ENCODE measurements at regions not wholly inside any gene's neighbourhood (a gene's known extent, or its start where the extent isn't known, plus 50 kb on each side); places are given as distances from the start of the nearest gene placed in this dataset.
A peak's percentile ranks its signal among the peaks of the same experiment; 100 is the strongest.

GRCh38 chr7:33774762-33775523 lies 130.4 kb upstream of the BMPER start:
- Histone ChIP-seq H3K9ac (ENCODE audit: low read depth in 1 of 3, low read length in 3 of 3) (no peak overlapping the region), H3K27ac (ENCODE audit: low read depth, low read length) (no peak overlapping the region), H3K36me3 (ENCODE audit: control insufficient read depth in 3 of 3, insufficient read depth in 3 of 3, low read length in 3 of 3) (no peaks in the 10 kb centered on the region), H3K27me3 (ENCODE audit: control insufficient read depth in 3 of 3, insufficient read depth in 3 of 3, low read length in 3 of 3) (no peaks in the 10 kb centered on the region), H3K4me3 (ENCODE audit: low read length in 3 of 3) (no peak overlapping the region), H3K4me1 (ENCODE audit: control insufficient read depth in 3 of 3, insufficient read depth in 3 of 3, low read length in 3 of 3) (no peaks in the 10 kb centered on the region), H3K9me3 (ENCODE audit: control insufficient read depth in 3 of 3, low read length in 3 of 3) (no peaks in the 10 kb centered on the region)

- Histone ChIP-seq H3K27me3 (ENCODE audit: control insufficient read depth in 3 of 3, insufficient read depth in 3 of 3, low read length in 3 of 3) (no peaks in the 10 kb centered on the region), H3K27ac (ENCODE audit: low read depth, low read length) (no peak overlapping the region), H3K4me1 (ENCODE audit: control insufficient read depth in 3 of 3, insufficient read depth in 3 of 3, low read length in 3 of 3) (peaks cover 0 to 3% (median 0%) of the 10 kb centered on the region in 3 donors), H3K36me3 (ENCODE audit: control insufficient read depth in 3 of 3, insufficient read depth in 3 of 3, low read length in 3 of 3) (no peaks in the 10 kb centered on the region), H3K9me3 (ENCODE audit: control insufficient read depth in 3 of 3, low read length in 3 of 3) (no peaks in the 10 kb centered on the region), H3K9ac (ENCODE audit: low read depth in 1 of 3, low read length in 3 of 3) (no peak overlapping the region), H3K4me3 (ENCODE audit: low read length in 3 of 3) (no peak overlapping the region)
These were observed 129.5 kb upstream of the BMPER start for GRCh38 chr7:33775790-33776189.

GRCh38 chr7:33776788-33777187 lies 128.6 kb upstream of the BMPER start:
- H3K4me3 ChIP-seq (ENCODE audit: low read length in 3 of 3), result no peak overlapping the region
- no peak overlapping the region for H3K27ac ChIP-seq (ENCODE audit: low read depth, low read length)
- peaks cover 0 to 8% (median 4%) of the 10 kb centered on the region in 3 donors for H3K4me1 ChIP-seq (ENCODE audit: control insufficient read depth in 3 of 3, insufficient read depth in 3 of 3, low read length in 3 of 3)
- no peak overlapping the region for H3K9ac ChIP-seq (ENCODE audit: low read depth in 1 of 3, low read length in 3 of 3)
- H3K27me3 ChIP-seq (ENCODE audit: control insufficient read depth in 3 of 3, insufficient read depth in 3 of 3, low read length in 3 of 3), result no peaks in the 10 kb centered on the region
- no peaks in the 10 kb centered on the region for H3K36me3 ChIP-seq (ENCODE audit: control insufficient read depth in 3 of 3, insufficient read depth in 3 of 3, low read length in 3 of 3)
- H3K9me3 ChIP-seq (ENCODE audit: control insufficient read depth in 3 of 3, low read length in 3 of 3), result no peaks in the 10 kb centered on the region

GRCh38 chr7:33778195-33778594 lies 127.1 kb upstream of the BMPER start:
- Histone ChIP-seq H3K9me3 (ENCODE audit: control insufficient read depth in 3 of 3, low read length in 3 of 3) (no peaks in the 10 kb centered on the region), H3K27me3 (ENCODE audit: control insufficient read depth in 3 of 3, insufficient read depth in 3 of 3, low read length in 3 of 3) (no peaks in the 10 kb centered on the region), H3K9ac (ENCODE audit: low read depth in 1 of 3, low read length in 3 of 3) (no peak overlapping the region), H3K4me1 (ENCODE audit: control insufficient read depth in 3 of 3, insufficient read depth in 3 of 3, low read length in 3 of 3) (peaks cover 4 to 11% (median 5%) of the 10 kb centered on the region in 3 donors), H3K27ac (ENCODE audit: low read depth, low read length) (no peak overlapping the region), H3K36me3 (ENCODE audit: control insufficient read depth in 3 of 3, insufficient read depth in 3 of 3, low read length in 3 of 3) (no peaks in the 10 kb centered on the region), H3K4me3 (ENCODE audit: low read length in 3 of 3) (no peak overlapping the region)

GRCh38 chr7:33779216-33779615 lies 126.1 kb upstream of the BMPER start:
- Histone ChIP-seq H3K27me3 (ENCODE audit: control insufficient read depth in 3 of 3, insufficient read depth in 3 of 3, low read length in 3 of 3) (no peaks in the 10 kb centered on the region), H3K4me1 (ENCODE audit: control insufficient read depth in 3 of 3, insufficient read depth in 3 of 3, low read length in 3 of 3) (peaks cover 4 to 11% (median 5%) of the 10 kb centered on the region in 3 donors), H3K9me3 (ENCODE audit: control insufficient read depth in 3 of 3, low read length in 3 of 3) (no peaks in the 10 kb centered on the region), H3K9ac (ENCODE audit: low read depth in 1 of 3, low read length in 3 of 3) (no peak overlapping the region), H3K36me3 (ENCODE audit: control insufficient read depth in 3 of 3, insufficient read depth in 3 of 3, low read length in 3 of 3) (no peaks in the 10 kb centered on the region), H3K4me3 (ENCODE audit: low read length in 3 of 3) (no peak overlapping the region), H3K27ac (ENCODE audit: low read depth, low read length) (no peak overlapping the region)

- no peaks in the 10 kb centered on the region for H3K27me3 ChIP-seq (ENCODE audit: control insufficient read depth in 3 of 3, insufficient read depth in 3 of 3, low read length in 3 of 3)
- peaks cover 4 to 11% (median 5%) of the 10 kb centered on the region in 3 donors for H3K4me1 ChIP-seq (ENCODE audit: control insufficient read depth in 3 of 3, insufficient read depth in 3 of 3, low read length in 3 of 3)
- H3K9me3 ChIP-seq (ENCODE audit: control insufficient read depth in 3 of 3, low read length in 3 of 3), result no peaks in the 10 kb centered on the region
- no peak overlapping the region for H3K4me3 ChIP-seq (ENCODE audit: low read length in 3 of 3)
- no peaks in the 10 kb centered on the region for H3K36me3 ChIP-seq (ENCODE audit: control insufficient read depth in 3 of 3, insufficient read depth in 3 of 3, low read length in 3 of 3)
- no peak overlapping the region for H3K9ac ChIP-seq (ENCODE audit: low read depth in 1 of 3, low read length in 3 of 3)
- H3K27ac ChIP-seq (ENCODE audit: low read depth, low read length), result peak overlapping the region; percentile 28
These were observed 124.2 kb upstream of the BMPER start for GRCh38 chr7:33781167-33781566.

GRCh38 chr7:33781796-33782195 lies 123.5 kb upstream of the BMPER start:
- Histone ChIP-seq H3K27me3 (ENCODE audit: control insufficient read depth in 3 of 3, insufficient read depth in 3 of 3, low read length in 3 of 3) (no peaks in the 10 kb centered on the region), H3K9me3 (ENCODE audit: control insufficient read depth in 3 of 3, low read length in 3 of 3) (no peaks in the 10 kb centered on the region), H3K9ac (ENCODE audit: low read depth in 1 of 3, low read length in 3 of 3) (no peak overlapping the region), H3K36me3 (ENCODE audit: control insufficient read depth in 3 of 3, insufficient read depth in 3 of 3, low read length in 3 of 3) (no peaks in the 10 kb centered on the region), H3K4me3 (ENCODE audit: low read length in 3 of 3) (no peak overlapping the region), H3K4me1 (ENCODE audit: control insufficient read depth in 3 of 3, insufficient read depth in 3 of 3, low read length in 3 of 3) (peaks cover 4 to 11% (median 5%) of the 10 kb centered on the region in 3 donors), H3K27ac (ENCODE audit: low read depth, low read length) (peak overlapping the region; percentile 28)

- peaks cover 4 to 16% (median 5%) of the 10 kb centered on the region in 3 donors for H3K4me1 ChIP-seq (ENCODE audit: control insufficient read depth in 3 of 3, insufficient read depth in 3 of 3, low read length in 3 of 3)
- no peaks in the 10 kb centered on the region for H3K9me3 ChIP-seq (ENCODE audit: control insufficient read depth in 3 of 3, low read length in 3 of 3)
- no peak overlapping the region for H3K27ac ChIP-seq (ENCODE audit: low read depth, low read length)
- H3K27me3 ChIP-seq (ENCODE audit: control insufficient read depth in 3 of 3, insufficient read depth in 3 of 3, low read length in 3 of 3), result no peaks in the 10 kb centered on the region
- H3K4me3 ChIP-seq (ENCODE audit: low read length in 3 of 3), result no peak overlapping the region
- no peak overlapping the region for H3K9ac ChIP-seq (ENCODE audit: low read depth in 1 of 3, low read length in 3 of 3)
- H3K36me3 ChIP-seq (ENCODE audit: control insufficient read depth in 3 of 3, insufficient read depth in 3 of 3, low read length in 3 of 3), result no peaks in the 10 kb centered on the region
These were observed 121.3 kb upstream of the BMPER start for GRCh38 chr7:33784000-33784399.

GRCh38 chr7:33788531-33788930 lies 116.8 kb upstream of the BMPER start:
- Histone ChIP-seq H3K4me3 (ENCODE audit: low read length in 3 of 3) (no peak overlapping the region), H3K9me3 (ENCODE audit: control insufficient read depth in 3 of 3, low read length in 3 of 3) (no peaks in the 10 kb centered on the region), H3K27ac (ENCODE audit: low read depth, low read length) (no peak overlapping the region), H3K9ac (ENCODE audit: low read depth in 1 of 3, low read length in 3 of 3) (no peak overlapping the region), H3K4me1 (ENCODE audit: control insufficient read depth in 3 of 3, insufficient read depth in 3 of 3, low read length in 3 of 3) (peaks cover 0 to 9% (median 0%) of the 10 kb centered on the region in 3 donors), H3K27me3 (ENCODE audit: control insufficient read depth in 3 of 3, insufficient read depth in 3 of 3, low read length in 3 of 3) (no peaks in the 10 kb centered on the region), H3K36me3 (ENCODE audit: control insufficient read depth in 3 of 3, insufficient read depth in 3 of 3, low read length in 3 of 3) (no peaks in the 10 kb centered on the region)

- H3K9me3 ChIP-seq (ENCODE audit: control insufficient read depth in 3 of 3, low read length in 3 of 3), result no peaks in the 10 kb centered on the region
- no peak overlapping the region for H3K4me3 ChIP-seq (ENCODE audit: low read length in 3 of 3)
- H3K9ac ChIP-seq (ENCODE audit: low read depth in 1 of 3, low read length in 3 of 3), result no peak overlapping the region
- H3K27me3 ChIP-seq (ENCODE audit: control insufficient read depth in 3 of 3, insufficient read depth in 3 of 3, low read length in 3 of 3), result no peaks in the 10 kb centered on the region
- no peaks in the 10 kb centered on the region for H3K36me3 ChIP-seq (ENCODE audit: control insufficient read depth in 3 of 3, insufficient read depth in 3 of 3, low read length in 3 of 3)
- peaks cover 0 to 9% (median 0%) of the 10 kb centered on the region in 3 donors for H3K4me1 ChIP-seq (ENCODE audit: control insufficient read depth in 3 of 3, insufficient read depth in 3 of 3, low read length in 3 of 3)
- H3K27ac ChIP-seq (ENCODE audit: low read depth, low read length), result no peak overlapping the region
These were observed 115.3 kb upstream of the BMPER start for GRCh38 chr7:33789871-33790630.

All from skeletal muscle tissue (tissue), 3 donors.